ENCODE measurements at regions not wholly inside any gene's neighbourhood (a gene's known extent, or its start where the extent isn't known, plus 50 kb on each side); places are given as distances from the start of the nearest gene placed in this dataset.
"Not testable (repeated sequence)": the region's sequence is repeated elsewhere in the genome, so short reads cannot be mapped to it uniquely, and the experiment has no call there.

- DNase-seq = not testable (repeated sequence)
Observed at GRCh38 chr1:188812153-188812552, 1665.5 kb downstream of the BRINP3 start.

DNA sequence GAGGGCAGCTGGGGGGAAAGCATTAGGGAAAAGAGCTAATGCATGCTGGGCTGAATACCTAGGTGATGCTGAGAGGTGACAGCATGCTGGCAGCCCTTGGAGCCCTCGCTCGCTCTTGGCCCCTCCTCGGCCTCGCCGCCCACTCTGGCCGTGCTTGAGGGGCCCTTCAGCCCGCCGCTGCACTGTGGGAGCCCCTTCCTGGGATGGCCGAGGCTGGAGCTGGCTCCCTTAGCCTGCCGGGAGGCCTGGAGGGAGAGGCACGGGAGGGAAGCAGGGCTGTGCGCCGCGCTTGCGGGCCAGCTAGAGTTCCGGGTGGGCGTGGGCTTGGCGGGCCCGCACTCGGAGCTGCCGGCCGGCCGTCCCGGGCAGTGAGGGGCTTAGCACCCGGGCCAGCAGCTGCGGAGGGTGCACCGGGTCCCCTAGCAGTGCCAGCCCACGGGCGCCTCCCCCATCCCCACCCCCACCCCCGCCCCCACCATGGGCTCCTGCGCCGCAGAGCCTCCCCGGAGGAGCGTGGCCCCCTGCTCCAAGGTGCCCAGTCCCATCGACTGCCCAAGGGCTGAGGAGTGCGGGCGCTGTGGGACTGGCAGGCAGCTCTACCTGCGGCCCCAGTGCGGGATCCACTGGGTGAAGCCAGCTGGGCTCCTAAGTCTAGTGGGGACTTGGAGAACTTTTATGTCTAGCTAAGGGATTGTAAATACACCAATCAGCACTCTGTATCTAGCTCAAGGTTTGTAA is 1664.7 kb downstream of the BRINP3 start:
- not testable (repeated sequence) for DNase-seq

DNA sequence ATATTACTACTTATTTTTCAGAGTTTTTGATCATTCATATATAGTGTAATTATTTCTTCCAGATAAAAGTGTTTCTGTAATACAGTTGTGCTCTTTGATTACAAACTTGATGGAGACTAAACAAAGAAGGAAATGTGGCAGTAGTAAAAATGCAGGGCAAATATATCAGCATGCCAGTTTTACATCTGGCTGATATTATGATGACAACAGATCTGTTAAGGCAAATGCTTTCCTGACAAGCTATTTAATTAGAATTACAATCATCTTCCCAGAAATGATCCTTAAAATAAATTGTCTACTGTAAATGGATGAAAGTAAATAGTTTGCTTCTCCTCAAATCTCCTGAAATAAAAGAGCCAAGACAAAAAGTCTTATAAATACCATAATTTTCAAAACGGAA is 1659.8 kb downstream of the BRINP3 start:
- peak; percentile 26 for DNase-seq

DNA sequence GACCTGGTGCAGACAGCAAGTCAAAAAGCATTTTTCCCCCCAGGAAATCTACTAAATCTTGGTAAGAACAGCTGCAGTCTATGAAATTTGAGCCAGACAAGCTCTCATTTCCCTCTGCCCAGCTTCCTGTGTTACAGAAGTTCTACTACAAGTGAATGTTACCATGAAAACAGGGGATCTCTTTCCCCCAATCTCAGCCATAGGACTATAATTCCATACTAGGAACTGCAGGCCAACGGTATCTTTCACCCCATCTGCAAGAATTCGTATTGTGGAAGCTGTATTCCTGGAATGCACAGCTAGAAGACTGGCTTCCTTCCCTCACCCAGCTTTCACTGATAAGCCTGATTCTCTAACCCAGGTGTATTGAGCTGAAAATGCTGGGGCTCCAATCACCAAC is 1655.4 kb downstream of the BRINP3 start:
- DNase-seq = peak; percentile 89

- DNase-seq = no peak
Observed at GRCh38 chr1:188825471-188825870, 1652.2 kb downstream of the BRINP3 start.

GRCh38 chr1:188826800-188827199 is 1650.9 kb downstream of the BRINP3 start:
- DNase-seq = no peak

- no peak for DNase-seq
Observed at GRCh38 chr1:188827400-188827799, 1650.3 kb downstream of the BRINP3 start.

DNA sequence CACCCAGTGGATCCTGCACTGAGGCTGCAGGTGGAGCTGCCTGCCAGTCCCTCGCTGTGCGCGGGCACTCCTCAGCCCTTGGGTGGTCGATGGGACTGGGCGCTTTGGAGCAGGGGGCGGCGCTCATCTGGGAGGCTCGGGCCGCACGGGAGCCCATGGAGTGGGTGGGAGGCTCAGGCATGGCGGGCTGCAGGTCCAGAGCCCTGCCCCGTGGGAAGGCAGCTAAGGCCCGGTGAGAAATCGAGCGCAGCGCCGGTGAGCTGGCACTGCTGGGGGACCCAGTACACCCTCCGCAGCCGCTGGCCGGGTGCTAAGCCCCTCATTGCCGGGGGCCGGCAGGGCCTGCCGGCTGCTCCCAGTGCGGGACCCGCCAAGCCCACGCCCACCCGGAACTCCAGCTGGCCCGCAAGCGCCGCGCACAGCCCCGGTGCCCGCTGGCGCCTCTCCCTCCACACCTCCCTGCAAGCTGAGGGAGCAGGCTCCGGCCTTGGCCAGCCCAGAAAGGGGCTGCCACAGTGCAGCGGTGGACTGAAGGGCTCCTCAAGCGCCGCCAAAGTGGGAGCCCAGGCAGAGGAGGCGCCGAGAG is 1636.5 kb downstream of the BRINP3 start:
- not testable (repeated sequence) for DNase-seq

GRCh38 chr1:188846468-188846867 is 1631.2 kb downstream of the BRINP3 start:
- DNase-seq = no peak

GRCh38 chr1:188857526-188858087 is 1620.1 kb downstream of the BRINP3 start:
- no peak for DNase-seq

DNA sequence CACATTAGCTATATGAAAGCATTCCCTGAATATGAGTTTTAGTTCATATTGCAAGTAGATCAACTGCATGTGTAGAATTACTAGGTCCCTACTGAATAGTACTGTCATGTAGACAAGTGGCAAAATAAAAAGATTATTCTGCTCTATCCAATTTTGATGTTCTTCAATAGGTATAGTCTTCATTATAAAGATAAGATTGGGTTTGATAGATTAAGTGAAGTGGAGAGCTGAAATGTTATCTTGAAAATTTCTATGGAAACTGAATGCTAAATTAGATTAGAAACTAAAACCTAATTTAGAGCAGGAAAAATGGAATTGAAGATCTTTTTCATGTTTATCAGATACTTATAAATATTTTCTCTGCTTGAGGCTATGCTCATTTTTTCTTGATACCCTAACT is 1610.0 kb downstream of the BRINP3 start:
- no peak for DNase-seq

- DNase-seq = no peak
Observed at GRCh38 chr1:188871164-188871563, 1606.5 kb downstream of the BRINP3 start.

GRCh38 chr1:188872376-188872775 is 1605.3 kb downstream of the BRINP3 start:
- DNase-seq = no peak

- DNase-seq = no peak
Observed at GRCh38 chr1:188877668-188878067, 1600.0 kb downstream of the BRINP3 start.

GRCh38 chr1:188888386-188888785 is 1589.3 kb downstream of the BRINP3 start:
- no peak for DNase-seq

DNA sequence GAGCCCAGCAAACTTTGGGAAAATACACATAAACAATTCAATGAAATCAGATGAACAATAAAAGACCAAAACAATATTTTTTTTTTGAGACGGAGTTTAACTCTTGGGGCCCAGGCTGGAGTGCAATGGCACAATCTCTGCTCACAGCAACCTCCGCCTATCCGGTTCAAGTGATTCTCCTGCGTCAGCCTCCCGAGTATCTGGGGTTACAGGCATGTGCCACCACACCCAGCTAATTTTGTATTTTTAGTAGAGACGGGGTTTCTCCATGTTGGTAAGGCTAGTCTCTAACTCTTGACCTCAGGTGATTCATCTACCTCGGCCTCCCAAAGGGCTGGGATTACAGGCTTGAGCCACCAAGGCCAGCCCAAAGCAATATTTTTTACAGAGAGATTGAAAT is 1588.5 kb downstream of the BRINP3 start:
- DNase-seq = no peak

- DNase-seq = no peak
Observed at GRCh38 chr1:188891958-188892357, 1585.7 kb downstream of the BRINP3 start.

DNA sequence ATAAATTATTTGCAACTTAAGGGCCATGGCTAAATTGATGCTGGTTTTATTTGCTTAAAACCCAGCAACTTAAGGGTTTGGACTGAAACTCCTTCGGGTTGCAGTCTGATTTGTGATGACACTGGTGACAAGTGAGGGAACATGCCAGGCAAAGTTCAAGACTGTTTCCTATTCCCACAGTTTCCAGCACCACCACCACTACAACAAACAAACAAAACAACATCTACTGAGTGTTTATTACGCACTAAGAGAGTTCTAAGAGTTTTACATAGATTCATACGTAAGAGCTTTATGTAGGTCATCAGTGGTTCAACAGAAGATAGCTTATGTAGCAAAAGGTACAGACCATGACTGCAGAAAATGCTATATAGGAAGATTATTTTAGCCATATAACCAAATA is 1582.1 kb downstream of the BRINP3 start:
- DNase-seq = no peak

- no peak for DNase-seq
Observed at GRCh38 chr1:188903241-188903640, 1574.4 kb downstream of the BRINP3 start.

DNA sequence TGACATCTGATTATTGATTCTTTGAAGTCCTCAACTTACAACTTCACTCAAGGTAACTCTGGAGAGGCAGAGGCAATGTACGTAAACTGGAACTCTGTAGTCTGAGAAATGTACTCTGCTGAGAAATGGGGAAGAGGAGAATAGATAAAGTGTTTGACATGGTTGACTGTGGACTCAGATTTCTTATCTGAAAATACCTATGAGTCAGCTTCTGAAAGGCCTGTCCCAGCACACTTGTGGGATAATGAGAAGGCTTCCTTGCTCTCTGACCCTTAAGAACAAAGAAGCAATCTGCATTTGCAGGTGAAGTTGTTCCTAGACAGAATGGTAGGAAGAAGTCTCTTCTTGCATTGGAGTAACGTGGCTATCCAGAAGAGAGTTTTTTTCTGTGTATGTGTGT is 1573.5 kb downstream of the BRINP3 start:
- DNase-seq = peak; percentile 24

GRCh38 chr1:188906921-188907641 is 1570.6 kb downstream of the BRINP3 start:
- no peak for DNase-seq

DNA sequence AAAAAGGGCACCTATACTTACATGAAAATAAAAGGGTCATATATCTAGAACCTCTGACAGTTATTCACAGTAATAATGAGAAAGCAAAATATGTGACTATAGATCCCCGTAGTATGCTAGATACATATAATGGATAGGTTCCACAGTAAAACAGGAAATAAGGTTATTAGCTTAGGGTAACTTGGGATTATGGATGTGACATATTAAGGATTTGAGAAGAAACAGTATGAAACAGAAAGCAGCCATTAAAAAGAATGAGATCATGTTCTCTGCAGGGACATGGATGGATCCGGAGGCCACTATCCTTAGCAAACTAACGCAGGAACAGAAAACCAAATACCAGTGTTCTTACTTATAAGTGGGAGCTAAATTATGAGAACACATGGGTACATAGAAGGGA is 1547.3 kb downstream of the BRINP3 start:
- no peak for DNase-seq

DNA sequence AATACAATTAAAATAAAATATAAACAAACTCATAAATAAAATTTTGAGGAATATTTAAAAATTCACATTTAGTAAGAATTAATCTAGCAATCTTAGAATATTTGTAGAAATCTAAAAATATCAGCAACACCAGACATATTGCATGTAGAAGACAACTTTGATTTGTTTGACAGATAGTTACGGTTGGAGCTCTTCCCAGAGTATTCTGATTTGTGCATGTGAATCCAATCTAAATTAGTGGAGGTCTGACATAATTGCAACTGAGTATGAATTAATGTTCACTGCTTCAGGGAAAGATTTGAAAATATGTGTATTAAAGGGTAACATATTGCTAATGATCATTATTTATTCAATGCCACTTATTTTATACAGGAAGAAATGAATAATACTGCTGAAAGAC is 1546.2 kb downstream of the BRINP3 start:
- DNase-seq = no peak

Data from NCI-H69 (cell line).